Left renal cortex interstitium (tissue), 4 donors: ENCODE measurements at regions not wholly inside any gene's neighbourhood (a gene's known extent, or its start where the extent isn't known, plus 50 kb on each side); places are given as distances from the start of the nearest gene placed in this dataset.

Source experiments
- DNase-seq, 4 donors: peaks; one replicate each; pipeline ENCODE4 v3.0.0-alpha.2; 2013; ENCODE audit warnings: low read depth in 4 of 4, low spot score in 2 of 4, missing footprints in 1 of 4

DNA sequence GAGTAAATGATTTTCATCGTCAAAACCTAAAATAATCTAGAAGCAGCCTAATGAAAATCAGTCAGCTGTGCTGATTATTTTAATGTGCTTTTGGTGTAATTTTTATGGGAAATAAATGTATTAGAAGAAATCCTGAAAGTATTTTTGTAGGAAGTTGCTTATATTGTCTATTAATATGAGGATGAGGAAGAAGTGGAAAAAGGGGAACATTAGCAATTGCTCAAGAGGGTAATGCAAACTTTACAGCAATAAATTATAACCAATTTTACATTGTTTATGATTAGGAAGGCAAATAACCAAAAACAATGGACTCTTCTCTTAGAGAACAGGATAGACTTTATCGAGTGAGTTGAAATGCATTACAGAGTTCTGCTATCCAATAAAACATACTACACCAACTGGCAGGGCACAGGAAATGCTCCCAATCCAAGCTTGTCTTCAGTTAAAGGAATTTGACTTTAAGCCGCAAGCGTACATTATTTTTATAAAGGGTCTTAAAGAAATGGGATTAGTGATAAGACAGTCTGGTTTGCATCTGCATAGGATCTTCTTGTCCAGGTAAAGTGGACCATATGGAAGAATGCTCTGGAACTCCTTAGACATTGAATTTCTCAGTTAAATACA is 374.8 kb downstream of the PDGFC start:
- no peak for DNase-seq

DNA sequence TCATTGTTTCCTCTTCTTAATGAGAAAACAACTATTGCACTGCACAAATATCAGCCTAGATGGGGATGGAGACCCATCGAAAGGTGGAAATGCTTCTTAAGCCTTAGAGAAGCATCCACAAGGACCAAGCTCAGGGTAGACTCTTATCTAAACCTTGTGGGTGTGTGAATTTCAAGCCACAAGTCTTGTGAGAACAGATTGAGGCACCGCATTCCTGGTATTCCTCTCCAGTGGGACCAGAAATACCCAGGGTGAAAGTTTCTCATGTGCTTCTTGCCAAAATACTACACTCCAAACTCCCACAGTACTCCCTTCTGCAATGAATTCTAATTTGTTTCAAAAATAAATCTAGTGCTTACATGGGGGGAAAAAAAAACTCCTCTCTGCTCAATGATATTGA is 375.6 kb downstream of the PDGFC start:
- DNase-seq, result no peak

DNA sequence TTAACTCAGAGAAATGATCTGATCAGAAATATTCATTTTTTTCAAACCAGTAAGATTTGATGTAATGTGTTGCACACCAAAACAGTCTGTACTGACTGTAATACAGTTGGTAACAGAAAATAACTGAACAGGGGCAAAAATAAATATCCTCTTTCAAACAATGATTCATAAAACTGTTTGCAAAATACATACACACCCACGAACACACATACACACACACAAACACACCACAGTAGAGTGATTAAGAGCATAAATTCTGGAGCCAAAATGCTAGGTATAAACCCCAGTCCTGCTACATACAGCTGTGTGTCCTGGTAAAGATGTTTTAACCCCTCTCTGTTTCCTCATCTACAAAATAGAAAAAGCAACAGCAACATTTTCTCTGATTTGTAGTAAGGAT is 376.6 kb downstream of the PDGFC start:
- no peak for DNase-seq

DNA sequence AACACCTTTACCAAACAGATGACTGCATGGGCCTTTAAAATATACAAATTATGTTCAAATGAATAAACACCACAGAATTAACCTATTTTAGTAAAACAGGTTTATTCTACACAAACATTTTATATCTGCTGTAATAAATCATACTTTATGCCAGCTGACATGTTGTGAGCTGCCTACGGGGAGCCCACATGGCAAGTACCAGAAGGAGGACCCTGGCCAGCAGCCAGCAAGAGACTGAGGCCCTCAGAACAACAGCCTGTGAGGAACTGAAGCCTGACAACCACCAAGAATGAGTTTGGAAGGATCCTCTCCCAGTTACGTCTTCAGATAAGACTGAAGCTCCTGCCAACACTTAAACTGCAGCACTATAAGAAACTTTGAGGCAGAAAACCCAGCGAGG is 377.0 kb downstream of the PDGFC start:
- DNase-seq, result no peak

DNA sequence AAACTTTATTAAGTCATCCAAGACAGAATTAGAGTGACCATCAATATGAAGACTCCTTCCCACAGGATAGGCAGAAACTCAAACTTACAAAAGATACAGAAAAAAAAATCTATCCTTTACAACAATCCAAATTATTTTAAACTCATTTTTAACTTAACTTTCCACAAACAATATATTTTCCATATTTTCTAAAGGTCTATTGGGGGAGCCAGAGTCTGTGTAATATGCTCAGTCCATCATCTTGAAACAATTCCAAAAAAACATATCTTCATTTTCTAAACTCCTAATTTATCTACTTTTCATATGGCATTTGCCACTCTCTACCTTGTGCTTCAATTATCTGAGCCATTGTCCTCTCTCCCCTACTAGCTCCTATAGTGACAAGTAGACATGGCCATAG is 378.1 kb downstream of the PDGFC start:
- DNase-seq, result no peak

DNA sequence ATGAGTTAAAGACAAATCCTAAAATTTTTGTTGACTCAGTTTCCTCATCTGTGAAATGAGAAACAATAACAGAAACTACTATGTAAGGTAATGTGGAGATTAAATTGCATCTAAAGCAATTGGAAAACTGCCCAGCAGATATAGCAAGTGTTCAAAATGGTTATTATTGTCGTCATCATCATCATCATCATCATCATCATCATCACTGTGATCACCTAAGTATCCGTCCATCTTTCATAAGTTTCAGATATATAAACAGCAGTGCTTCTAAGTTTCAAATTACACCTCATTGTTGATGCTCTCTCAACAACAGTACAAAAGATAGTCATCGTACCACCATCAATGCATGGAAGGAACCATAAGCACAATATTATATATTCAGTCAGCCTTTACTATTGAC is 379.9 kb downstream of the PDGFC start:
- DNase-seq, result no peak

DNA sequence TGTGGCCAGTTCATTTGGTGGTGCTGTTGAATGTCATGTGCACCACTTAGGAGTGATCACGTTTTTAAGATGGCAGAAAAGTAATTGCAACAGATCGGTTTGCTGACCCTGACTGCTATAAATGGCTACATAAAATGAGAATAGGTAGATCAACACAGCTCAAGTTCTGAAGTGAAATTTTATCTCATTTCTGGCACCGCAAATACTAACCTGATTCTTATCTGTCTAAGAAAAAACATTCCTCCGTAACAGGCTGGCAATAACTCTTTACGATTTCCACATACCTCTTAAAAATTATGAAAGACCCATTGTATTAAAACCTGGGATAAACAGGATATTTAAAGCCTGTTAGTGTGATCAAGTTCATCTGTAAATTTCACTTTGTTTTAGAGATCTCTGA is 387.5 kb downstream of the PDGFC start:
- DNase-seq, result no peak

DNA sequence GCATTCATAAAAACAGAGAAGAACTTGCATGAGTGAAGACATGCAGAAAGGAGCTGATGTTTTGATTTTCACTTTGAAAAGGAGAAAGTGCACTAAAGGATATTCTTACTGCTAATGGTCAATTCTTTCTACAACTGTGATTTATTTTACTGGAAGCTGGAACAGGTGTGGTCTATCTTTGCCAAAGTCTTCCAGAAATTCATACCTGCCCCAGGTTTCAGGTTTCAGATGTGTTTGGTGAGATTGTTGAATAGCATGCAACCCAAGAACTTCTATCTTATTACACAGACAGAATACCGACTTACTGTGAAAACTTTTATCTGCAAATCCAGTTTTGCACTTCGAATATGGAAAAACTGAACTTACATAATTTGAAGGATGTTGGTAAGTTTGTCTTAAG is 388.3 kb downstream of the PDGFC start:
- no peak for DNase-seq

DNA sequence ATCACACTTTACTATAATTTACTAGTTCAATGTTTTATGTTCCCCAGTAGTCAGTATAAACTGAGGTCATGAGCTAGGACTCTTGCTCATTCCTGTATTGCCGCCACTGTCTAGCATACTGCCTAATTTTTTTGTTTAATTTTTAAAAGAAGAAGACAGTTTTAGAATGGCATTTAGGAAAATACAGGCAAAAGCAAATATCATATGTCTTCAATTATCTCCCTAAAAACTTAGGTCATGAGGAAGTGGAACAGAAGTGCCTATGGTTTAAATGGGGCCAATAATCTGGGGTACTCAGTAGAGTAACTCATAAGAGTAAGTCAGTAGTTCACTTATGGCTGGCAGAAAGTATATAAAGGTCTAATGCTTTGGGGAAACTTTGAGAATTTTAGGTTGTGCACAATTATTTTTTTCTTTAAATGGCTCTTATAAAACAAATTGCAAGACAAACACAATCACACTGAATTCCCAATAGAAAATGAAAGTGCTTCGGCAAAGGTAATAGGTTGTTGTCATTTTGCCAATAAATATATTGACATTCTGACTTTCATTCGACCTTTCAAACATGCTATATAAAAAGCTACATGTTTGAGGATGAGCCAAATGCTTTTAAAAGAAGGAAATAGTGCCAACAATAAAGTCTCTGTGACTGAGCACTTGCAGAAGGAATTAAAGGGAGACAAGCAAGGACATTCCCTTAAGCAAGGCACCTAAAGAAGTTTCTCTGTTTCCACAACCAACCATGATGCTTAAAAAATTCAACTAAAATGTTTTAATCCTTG is 390.1 kb downstream of the PDGFC start:
- DNase-seq, result no peak

DNA sequence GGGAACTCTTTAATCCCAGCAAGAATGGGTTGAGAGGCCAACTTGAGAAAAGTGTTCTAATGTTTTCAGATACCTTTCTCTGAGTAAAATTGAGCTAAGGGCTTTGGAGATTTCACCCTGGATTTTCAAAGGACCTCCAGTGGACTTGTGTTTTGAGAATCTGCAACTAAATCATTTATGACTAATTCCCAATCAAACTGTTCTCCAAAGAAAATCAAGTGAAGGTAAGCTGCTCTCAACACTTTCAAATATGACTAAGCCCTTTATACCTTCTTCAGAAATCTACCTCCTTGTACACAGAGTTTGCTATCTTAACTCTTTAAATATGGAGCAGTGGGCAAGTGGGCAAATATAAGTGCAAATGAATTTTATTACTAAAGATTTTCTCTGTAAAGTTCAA is 392.9 kb downstream of the PDGFC start:
- no peak for DNase-seq

DNA sequence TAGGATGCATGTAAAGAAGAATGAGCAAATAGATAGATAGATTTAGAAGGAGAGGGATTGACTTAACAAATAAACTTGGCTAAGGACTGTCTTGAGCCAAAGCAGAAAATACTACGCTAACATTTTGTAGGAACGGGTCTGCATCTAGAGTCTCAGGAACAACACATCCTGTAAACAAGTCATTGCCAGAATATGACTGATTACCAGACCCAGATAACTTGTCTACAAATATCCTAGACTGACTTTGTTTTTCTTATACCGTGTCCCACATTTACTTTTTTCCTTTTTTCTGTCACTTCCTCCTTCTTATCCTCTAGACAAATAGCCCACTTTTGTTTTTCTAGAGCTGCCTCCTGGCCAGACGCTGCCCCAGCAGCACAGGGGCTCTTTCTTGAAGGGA is 393.6 kb downstream of the PDGFC start:
- DNase-seq, result no peak

DNA sequence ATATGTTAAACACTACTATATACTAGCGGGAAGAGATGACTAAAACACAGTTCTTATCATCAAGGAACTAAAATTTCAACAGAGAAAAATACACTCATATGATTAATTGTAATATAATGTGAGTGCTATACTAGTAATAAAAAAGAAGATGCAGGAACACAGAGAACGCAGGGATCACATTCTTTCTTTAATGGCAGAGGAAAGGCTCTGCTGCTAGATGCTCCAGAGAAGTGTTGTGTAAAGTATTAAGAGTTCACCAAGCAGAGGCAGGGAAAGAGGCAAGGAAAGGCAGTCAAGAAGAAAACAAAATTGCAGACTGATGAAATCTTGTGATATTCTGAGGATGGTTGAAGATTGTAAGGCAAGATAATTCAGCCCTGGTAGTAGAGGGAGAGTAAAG is 394.7 kb downstream of the PDGFC start:
- DNase-seq, result no peak

DNA sequence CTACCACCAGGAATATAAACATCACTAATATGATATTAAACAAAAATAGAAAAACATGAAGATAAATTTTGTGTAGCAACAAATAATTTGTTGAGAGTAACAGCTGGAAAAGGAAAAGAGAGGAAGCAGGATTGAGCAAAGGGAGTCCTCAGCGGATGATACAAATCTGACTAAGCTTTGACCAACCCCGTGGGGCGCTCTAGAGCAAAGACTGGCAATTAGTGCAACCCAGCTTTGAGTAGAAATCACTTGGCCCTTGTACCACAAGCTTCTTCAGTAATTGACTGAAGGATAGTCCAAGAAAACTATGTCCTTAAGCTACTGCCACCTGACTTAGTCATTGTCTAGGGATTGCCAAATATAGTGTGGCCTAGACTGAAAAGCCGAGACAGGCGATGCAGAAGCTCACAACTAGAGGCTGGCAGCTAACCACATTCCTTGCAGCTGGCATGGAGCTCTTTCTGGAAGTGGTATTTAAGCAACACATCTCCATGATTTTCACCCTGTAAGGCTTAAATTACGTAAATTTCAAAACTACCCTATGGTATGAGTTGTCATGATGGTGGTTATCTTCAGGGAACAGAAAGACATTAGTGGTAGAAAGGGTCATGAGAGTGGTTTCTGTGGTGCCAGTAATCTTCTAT is 396.0 kb downstream of the PDGFC start:
- no peak for DNase-seq

DNA sequence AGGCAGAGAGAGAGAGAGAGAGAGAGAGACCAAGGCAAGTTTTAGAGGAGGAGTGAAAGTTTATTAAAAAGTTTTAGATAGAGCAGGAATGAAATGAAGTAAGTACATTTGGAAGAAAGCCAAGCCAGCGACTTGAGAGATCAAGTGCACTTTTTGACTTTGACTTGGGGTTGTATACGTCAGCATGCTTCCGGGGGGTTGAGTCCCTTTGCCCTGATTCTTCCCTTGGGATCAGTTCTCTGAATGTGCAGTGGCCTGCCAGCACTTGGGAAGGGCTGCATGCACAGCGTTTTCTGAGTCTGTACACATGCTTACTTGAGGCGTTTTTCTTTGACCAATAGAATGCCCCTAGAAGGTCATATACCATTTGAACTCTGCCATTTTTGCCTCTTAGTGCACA is 400.5 kb downstream of the PDGFC start:
- no peak for DNase-seq

DNA sequence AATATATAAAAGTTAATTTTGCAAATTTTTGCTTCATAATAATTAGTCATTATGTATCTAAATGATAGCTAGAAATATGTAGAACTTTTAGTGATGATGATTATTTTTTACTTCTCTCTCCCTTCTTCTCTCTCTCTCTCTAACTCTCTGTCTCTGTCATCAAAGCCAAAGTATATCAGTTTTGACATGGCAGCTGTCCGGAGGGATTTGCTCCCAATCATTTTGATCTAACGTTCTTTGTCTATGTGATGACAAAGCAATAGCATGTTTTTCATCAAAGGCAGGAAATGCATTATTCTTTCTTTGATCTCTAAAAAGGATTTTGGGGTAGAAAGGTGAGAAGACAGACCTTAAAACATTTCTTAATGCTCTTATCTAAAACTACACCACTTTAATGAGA is 402.1 kb downstream of the PDGFC start:
- no peak for DNase-seq

DNA sequence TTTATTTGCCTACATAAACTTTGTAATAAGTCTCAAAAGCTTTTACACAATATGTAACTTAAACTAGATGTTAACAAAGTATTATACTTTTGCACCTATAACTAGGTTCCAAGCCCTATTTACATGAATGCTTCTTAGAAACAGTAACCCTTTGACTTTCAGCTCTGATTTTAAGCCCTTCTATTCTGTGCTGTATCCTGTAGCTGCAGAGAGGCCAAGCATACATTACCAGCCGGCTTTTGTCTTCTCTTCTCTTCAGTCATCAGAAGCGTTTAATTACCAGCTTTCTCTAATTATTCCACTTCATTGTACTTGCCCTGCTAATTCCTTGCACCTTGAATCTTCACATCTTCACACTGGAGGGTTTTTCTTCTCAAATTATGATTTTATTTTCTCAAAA is 403.1 kb downstream of the PDGFC start:
- no peak for DNase-seq

DNA sequence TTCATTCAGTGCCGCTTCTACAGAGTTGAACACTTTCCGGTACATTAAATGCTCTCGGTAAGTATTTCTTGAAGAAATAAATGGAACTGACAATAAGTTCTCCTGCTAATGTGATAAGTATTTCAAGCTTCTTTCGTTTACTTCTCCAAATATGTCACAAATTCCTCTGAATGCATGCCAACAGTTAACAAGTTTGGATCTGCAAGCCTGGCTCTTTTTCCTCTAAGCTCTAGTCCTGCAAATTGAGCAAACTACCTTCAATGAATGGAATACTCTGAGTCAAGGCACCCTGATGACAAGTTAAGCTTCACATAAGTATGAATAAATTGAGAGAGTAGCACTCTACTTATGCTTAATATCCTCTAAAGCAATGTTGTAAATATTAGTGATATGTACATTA is 403.6 kb downstream of the PDGFC start:
- DNase-seq, result no peak

DNA sequence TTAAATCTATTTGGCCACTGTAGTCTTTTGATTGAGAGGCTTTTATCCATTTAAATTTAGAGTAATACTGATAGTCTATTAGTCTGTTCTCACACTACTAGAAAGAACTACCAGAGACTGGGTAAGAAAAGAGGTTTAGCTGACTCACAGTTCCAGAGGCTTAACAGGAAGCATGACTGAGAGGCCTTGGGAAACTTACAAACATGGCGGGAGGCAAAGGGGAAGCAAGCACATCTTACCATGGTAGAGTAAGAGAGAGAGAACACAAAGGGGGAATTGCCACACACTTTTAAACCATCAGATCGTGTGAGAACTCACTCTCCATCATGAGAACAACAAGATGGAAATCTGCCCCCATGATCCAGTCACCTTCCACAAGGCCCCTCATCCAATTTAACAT is 410.9 kb downstream of the PDGFC start:
- DNase-seq, result no peak

DNA sequence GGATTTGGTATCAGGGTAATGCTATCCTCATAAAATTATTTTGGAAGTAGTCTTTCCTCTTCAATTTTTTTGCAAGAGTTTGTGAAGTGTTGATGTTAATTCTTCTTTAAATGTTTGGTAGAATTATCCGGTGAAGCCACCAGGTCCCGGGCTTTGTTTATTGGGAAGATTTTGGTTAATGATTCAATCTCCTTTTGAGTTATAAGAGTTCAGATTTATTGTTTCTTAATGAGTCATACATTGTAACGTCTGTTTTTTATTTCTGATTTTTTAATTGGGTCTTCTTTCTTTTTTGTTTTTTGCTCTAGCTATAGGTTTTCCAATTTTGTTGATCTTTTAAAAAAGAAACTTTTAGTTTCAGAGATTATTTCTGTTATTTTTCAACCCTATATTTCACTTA is 412.3 kb downstream of the PDGFC start:
- DNase-seq, result no peak

DNA sequence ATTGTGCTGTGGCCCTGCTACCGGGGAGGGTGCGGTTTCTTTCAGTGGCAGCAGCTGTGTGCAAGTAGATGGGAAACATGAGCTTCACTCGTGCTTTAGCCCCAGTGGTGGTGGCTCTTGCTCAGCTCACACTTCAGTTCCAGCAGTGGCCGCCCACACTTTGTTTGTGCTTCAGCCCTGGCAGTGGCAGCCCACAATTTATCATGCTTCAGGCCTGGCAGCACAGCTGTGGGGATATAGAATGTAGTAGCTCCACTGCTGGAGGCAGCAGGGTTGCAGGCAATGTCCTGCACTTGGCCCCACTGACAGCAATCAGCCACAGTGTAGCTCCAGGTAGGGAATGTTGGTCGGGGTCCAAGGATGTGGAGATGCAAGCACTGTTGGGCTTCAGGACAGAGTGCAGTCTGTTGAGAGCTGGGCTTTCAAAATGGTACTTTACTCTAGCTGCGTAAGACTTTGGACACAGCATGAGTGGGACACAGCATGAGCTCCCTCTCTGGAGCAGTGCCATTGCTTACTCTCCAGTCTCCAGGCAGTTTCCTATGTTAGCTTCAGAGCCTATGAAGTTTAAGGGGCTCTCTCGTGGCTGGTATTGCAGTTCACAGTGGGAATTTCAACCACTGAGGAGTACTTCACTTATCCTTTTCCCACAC is 413.1 kb downstream of the PDGFC start:
- no peak for DNase-seq

DNA sequence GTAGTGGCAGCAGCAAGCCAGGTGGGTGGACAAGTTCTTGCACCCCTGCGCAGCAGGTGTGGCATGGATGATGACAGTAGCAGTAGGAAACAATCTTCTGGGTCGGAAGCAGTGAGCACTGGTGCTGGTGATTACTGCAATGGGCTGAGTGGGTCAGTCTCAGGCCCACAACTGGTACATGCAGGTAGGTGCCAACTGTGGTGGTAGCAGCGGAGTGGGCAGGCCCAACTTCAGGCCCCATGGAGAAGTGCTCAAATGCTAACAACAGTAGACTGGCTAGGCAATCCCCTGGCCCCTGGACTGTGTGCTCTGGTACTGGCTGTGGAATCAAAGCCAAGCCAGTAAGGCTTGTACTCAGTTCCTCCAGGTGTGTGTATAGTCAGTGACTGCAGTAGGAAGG is 413.7 kb downstream of the PDGFC start:
- no peak for DNase-seq

DNA sequence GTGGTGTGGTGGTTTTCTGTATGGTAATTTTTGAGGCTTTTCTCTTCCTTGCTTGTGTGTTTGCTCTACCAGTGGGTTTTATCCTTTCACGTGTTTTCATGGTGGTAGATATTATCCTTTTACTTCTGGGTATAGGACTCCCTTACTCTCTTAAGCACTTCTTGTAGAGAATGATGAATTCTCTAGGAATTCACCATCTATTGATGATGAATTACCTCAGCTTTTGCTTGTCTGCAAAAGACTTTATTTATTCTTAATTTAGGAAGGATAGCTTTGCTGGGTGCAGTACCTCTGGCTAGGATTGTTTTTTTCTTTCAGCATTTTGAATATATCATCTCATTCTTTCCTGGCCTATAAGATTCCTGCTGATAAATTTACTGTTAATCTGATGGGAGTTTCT is 415.3 kb downstream of the PDGFC start:
- DNase-seq, result no peak
